GM12872 (cell line): ENCODE measurements at regions not wholly inside any gene's neighbourhood (a gene's known extent, or its start where the extent isn't known, plus 50 kb on each side); places are given as distances from the start of the nearest gene placed in this dataset.

Source experiments
- TF ChIP-seq, protein P1 (sequence below): IDR thresholded peaks from 3 replicates; pipeline ENCODE4 v1.5.1; 2011; ENCODE audit warnings: low read depth, mild to moderate bottlenecking, low read length, moderate library complexity; ENCODE audit not compliant: insufficient read depth

DNA sequence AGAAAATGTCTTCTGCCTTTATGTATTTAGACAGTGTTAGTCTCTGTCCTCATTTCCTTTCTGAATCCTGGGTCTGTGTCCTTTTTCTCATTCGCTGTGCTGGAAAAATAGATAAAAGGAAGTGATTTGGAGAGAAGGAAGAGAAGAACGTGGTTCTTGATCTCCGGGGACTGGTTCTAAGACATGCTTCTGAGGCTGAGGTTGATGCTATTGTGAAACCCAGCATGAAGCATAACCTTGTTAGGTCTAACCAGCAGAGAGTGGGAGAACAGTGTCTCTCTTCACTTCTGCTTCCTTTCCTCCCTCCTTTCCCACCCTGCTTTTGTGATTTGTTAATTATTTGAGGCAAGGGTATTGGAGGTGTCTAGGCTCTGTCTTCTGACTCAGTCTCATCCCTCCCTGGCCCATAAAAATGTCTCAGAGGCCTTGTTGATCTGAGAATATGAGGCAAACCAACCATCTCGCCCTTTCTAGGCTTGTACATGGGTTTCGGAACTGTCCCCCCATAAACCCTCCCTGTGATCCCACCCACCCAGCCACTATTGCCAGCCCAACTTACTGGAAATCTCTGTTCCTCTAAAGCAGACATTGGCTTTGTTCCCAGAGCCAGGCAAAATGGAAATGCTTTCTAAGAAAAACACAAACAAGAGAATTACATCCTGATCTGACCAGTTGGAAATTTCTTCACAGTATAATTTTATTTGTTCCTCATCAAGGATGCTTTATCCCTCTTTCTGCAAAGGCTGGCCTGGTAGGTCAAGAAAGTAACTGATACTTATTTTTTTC, 360.6 kb upstream of the TNP1 start:
- TF ChIP-seq, protein P1, sequence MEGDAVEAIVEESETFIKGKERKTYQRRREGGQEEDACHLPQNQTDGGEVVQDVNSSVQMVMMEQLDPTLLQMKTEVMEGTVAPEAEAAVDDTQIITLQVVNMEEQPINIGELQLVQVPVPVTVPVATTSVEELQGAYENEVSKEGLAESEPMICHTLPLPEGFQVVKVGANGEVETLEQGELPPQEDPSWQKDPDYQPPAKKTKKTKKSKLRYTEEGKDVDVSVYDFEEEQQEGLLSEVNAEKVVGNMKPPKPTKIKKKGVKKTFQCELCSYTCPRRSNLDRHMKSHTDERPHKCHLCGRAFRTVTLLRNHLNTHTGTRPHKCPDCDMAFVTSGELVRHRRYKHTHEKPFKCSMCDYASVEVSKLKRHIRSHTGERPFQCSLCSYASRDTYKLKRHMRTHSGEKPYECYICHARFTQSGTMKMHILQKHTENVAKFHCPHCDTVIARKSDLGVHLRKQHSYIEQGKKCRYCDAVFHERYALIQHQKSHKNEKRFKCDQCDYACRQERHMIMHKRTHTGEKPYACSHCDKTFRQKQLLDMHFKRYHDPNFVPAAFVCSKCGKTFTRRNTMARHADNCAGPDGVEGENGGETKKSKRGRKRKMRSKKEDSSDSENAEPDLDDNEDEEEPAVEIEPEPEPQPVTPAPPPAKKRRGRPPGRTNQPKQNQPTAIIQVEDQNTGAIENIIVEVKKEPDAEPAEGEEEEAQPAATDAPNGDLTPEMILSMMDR = no peak

DNA sequence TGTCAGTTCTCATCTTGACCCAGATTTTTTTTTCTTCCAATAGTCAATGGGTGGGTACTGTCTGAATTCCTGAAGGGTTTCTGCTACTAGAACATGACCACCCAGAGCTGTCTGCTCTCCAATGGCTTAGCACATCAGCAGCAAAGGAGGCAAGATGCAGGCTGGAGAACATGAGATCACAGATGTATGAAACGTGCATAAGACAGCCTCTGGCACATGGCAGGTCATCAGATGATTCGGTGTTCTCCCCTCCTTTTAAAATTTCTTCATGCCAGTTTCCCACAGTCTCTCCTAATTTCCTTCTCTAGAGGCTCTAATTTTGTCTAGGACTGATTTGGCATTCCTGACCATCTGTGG, 359.3 kb upstream of the TNP1 start:
- TF ChIP-seq, protein P1 = no peak

DNA sequence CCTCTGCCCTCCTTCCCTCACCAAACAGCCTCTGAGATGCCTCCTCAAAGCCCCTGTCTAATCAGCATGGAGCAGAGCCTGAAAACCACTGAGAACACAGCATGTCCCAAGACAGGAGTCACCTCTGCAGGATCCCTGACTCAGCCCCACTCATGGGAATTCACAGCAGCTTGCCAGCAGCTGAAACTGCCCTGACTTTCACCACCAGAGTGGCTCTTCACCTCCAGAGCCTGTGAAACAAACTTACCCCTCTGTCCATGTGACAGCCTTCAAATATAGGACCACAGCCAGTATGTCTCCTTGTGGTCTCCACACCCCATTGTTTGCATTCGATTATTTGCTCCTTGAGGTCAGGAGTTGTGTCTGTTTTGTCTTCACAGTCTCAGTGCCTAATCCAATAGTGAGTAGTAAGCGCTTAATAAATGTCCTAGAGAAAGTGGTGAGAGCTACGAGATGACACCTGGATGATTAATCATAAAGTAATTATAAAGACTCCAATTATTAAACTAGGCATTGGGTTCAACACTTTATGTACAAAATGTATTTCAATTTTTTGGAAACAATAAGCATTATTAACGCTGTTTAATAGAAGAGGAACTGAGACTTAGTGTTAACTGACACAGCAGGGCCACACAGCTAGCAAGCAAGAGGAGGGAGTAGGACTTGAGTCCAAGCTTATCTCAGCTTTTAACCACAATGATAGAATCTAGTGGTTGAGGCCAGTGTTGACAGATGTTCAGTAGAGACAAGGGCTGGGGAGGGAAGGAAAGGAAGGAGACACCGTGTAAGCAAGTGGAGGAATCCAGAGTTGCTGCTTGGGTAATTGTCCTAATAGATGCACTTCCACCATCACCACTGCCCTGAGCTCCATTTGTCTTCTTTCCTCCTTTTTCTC, 358.7 kb upstream of the TNP1 start:
- TF ChIP-seq, protein P1 = no peak

DNA sequence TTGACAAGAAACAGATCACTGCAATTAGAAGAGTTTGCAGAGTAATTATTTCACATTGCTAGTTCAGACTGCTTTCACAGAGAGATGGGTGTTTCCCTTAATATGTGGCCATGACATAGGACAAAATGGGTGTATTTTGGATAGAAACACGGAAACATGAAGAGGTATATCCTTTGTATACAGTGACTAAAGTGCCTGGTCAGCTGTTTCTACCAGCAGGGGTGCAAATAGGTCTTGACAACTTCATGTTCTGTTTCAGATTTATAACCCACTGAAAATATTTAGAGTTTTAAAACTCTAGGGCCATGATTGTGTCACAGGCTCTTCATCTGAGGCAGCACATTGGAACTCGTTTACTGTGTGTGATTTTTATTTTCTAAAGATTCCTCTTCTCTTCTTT, 357.1 kb upstream of the TNP1 start:
- TF ChIP-seq, protein P1 = no peak

DNA sequence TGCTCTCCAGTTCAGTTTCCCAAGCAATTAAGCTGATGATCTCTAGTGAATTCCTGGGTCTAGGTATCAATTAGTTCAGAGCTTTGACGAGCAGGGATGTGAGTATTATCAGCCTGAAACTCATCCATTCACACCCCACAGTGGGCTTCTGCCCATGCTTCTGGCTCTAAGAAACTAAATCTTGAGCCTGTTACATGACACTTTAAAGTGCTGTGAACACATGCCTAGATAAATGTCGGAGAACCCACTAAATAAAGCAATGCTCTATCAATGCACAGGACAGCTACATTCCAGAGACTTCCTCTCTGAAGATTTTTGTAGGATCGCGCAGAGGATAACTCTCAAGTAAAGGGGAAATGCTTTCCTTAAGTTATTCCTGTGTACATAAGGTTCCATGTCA, 356.5 kb upstream of the TNP1 start:
- TF ChIP-seq, protein P1 = no peak

DNA sequence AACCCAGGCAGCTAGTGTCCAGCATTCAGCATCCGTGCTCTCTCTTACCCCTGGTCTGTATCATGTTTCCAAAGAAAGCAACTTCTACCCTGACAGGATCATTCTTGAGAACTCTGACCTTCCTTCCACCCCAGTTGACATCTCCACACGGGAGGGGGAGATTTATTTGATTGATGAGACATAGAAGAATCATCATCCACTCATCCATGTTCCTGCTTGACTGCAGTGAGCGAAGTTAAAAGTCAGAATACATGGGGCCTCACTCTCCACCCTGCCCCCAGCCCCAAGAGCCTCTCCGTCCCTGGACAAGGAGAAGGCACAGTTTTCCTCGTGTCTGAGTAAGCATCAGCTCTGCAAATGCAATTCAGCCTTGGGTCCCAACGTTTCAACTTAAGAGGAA, 356.0 kb upstream of the TNP1 start:
- TF ChIP-seq, protein P1 = no peak

DNA sequence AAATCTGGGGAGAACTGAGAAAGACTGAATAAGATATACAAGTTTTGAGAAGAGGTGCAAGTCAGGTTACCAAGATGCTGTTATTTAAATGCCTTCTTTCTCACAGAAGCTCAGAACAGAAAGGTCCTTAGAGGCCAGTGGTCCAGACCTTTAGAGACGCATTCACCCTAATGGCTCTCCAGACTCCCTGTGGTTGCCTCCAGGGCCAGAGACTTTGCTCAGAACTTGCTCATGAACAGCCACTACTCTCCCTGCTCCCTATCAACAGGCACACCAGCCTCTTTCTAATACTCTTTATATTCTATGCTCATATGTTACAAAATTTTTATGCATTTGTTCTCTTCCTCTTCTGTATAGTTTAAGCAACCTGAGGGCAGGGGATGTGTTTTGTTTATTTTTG, 349.0 kb upstream of the TNP1 start:
- TF ChIP-seq, protein P1 = no peak
